ENCODE measurements at regions not wholly inside any gene's neighbourhood (a gene's known extent, or its start where the extent isn't known, plus 50 kb on each side); places are given as distances from the start of the nearest gene placed in this dataset.

DNA sequence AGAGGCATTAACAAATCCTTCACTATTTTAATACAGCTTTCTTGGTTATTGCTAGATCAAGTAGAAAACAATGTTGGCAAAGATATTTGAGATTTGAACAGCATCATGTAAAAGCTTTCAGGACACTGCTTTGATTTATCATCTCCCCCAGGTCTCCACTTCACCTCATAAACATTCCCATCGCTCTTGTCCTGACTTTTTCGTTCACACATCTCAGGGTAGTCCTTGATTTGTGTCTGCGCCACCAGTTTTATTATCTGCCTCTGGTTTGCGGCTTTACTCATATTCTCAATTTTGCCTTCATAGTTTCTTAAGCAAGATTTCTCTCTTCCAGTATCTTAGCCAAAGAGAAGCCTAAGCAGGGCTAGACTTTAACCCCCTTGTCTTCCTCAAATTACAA, 63.5 kb upstream of the ROR1 start:
- DNase-seq (ENCODE audit: low spot score), result no peak

DNA sequence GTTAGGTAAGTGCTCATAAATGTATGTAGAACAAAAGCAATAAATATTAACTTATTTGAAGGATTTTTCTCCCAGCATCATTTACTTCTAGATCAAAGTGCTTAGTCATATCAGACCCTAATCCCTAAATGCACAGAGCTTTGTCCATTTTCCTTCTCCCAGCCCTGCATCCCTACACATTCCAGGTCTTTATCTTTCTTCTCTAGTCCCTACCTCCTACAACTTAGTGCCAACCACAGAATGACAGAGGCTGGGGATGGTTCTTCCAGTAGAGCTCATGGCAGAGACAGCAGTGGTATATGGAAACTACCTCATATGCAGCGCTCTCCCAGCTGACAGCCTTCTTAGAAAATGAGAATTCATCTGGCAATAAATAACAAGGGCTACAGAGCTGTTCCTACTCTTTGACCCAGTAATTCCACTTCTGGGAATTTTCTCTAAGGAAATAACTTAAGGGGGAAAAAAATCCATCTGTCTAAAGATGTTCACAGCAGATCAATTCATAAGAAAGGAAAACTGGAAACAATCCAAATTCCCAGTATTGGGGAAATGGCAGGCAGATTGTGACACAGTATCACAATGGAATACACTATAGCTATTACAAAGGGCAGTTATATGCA, 62.9 kb upstream of the ROR1 start:
- DNase-seq (ENCODE audit: low spot score), result no peak

DNA sequence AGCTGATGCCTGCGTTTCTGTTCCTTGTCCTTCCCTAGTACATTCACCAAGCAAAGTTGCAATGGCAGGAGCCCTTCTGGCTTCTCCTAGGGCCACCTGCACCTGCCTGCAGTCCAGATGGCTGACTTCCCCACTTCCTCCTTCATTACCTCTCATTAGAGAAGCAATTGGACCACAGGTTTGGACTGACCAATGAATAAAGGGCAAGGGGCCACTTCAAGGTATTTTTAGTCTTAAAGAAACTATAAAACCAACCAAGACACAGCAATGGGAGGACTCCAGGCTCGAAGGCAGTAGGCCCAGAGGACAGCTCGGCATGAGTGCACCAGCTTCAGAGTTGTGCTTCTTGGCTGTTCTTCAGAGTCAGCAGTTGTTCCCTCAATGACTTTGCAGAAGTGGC, 60.8 kb upstream of the ROR1 start:
- no peak for DNase-seq (ENCODE audit: low spot score)

DNA sequence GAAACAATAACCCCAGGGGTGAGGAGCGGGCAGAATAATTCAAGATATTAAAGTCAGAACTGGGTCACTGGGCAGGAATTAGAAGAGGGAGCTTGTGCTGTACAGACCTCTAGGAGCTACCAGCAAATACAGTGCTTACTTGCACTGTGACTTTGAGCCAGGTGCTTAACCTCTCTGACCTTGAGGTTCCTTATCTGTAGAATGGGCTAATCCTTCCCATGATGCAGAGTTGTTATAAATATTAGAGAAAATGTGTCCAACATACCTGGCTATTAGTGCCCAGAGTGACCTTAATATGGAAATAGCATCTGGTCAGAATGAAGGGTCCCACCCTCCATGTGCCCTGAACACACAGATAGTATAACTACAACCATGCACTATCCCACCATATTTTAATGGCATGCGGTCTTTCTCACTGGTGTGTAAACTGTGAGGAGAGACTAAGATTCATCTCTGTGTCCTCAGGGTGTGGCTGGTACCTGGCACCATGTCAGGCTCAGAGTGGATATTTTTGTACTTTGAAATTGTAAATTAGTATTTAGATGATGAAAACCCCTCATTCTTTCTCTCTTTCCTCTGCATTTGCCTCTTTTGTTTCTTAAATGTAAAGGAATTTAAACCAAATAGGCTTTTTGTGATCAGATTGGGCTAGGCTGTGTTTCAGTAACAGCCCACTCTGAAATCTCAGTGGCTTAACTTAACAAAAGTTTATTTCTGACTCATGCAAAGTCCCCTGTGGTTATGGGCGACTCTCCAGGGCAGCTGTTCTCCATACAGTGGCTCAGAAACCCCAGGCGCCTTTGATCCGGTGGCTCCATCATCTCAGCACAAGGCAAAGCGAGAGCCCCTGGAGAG, 60.0 kb upstream of the ROR1 start:
- peak; percentile 84 for DNase-seq (ENCODE audit: low spot score)

DNA sequence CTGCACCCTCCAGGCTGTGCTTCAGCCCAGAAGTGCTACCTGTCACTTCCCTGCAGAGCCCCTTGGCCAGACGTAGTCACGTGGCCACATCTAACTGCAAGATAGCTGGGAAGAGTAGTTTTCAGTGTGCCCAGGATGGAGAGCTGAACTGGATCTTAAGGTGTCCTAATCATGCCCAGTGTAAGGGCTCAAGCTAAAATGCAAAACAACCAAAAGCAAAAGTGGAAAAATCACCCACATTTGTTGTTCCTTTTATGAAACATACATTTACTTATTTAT, 59.4 kb upstream of the ROR1 start:
- DNase-seq (ENCODE audit: low spot score), result no peak

DNA sequence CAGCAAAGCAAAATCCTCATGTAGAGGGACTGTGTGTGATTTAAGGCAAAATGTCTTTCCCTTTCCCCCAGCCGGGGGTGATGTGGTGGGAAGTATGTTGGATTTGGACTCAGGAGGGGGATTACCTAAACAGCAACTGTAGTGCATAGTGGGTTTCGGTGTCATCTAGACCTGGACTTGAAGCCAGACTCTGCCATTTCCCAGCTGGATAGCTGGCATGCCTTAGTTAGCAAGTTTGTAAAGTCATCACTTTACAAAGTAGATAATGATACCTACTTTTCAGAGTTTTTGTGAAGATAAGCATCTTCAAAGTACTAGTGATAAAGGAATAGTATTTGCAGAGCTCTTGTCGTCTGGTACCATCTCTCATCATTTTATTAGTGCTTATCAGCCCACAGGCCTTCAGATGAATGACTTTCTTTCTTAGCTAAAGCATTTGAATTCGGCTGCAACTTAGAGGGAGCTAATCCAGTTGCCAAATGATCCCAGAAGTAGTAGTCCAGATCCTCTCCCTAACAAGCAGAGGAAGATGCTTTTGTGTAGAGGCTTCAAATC, 56.2 kb upstream of the ROR1 start:
- DNase-seq (ENCODE audit: low spot score), result no peak

DNA sequence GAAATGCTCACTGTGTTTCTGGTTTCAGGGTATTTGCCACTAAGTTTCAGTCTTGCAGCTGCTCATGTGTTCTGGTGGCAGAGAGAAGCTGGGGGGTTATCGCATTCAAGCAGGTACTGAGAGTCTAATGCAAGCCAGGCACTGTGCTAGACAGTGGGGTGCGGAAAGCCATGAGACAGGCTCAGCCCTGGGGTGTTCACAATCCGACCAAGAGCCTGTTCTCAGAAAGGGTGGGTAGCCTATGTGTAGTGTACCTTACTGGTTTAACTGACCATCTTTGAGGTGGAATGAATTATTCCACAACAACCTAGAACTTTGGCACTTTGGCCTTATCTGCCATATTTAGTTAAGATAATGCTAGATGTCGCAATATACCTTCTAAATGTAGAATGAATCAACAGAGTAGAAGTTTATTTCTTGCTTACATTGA, 55.3 kb upstream of the ROR1 start:
- no peak for DNase-seq (ENCODE audit: low spot score)

DNA sequence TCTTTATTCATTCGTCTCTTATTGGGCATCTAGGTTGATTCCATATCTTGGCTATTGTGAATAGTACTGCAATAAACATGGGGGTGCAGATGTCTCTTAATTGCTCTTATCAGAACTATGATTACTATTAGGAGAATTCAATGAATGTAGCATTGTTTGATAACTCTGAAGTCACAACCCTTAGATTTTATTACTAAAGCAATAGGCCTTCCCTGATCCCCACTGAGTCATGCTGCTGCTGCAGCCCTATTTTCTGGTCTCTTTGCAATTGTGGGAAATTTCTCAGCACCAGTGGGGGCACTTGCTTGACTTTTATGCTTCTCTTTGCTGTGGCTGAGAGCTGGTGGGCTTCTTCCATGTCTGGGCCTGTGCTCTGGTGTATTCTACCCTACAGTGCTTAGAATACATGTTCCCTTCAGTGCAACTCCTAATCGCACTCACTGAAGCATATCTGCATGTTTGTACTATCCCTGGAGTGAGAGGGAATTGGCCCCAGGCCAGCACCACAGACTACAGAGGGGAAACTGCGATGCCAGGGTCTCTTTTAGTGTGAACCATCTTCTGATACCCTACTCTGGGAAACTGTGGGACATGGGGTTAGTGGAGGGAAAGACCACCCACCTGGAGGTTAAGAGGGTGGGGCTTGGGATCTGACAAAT, 52.2 kb upstream of the ROR1 start:
- DNase-seq (ENCODE audit: low spot score), result peak; percentile 37

DNA sequence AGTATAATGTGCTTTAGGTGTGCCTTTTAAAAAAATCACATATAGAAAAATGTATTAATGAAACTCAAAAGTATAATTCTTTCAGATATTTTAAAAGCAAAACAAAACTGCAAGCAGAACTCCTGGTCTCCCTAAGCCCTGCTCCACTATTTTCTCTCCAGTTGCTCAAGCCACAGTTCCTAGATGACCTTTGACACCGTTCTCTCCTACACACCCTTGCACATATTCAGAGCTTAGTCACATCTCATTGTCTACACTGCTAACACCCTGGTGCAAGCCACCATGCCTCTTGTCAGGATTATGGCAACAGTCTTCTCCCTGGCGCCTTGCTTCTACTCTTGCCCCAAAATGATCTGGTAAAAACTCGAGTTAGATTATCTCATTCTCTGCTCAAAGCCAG, 50.2 kb upstream of the ROR1 start:
- no peak for DNase-seq (ENCODE audit: low spot score)
